Coronary artery (tissue), 2 donors: ENCODE measurements at regions not wholly inside any gene's neighbourhood (a gene's known extent, or its start where the extent isn't known, plus 50 kb on each side); places are given as distances from the start of the nearest gene placed in this dataset.
A peak's percentile ranks its signal among the peaks of the same experiment; 100 is the strongest.

Experiments used
- DNase-seq: peaks from one replicate; pipeline ENCODE4 v3.0.0-alpha.2; 2017; ENCODE audit warnings: low spot score
- H3K27ac ChIP-seq, 2 donors: fragments of 200-600 bp; sonication (generic); one replicate each; pipeline ENCODE4 v1.5.1; 2016 to 2019
- H3K4me3 ChIP-seq: fragments of 200-600 bp; sonication (generic); 2 replicates; pipeline ENCODE4 v1.5.1; 2016; ENCODE audit warnings: mild to moderate bottlenecking, moderate library complexity
- CTCF ChIP-seq: fragments of 200-600 bp; sonication (generic); IDR thresholded peaks from one replicate; pipeline ENCODE4 v1.5.1; 2019; ENCODE audit warnings: antibody characterized with exemption

GRCh38 chr7:121643320-121643719, 229.6 kb upstream of the PTPRZ1 start:
- no peak overlapping the region for H3K27ac ChIP-seq
- DNase-seq, result no peak
- no peak for TF ChIP-seq CTCF
- H3K4me3 ChIP-seq, result no peak overlapping the region

GRCh38 chr7:121639705-121640104, 233.3 kb upstream of the PTPRZ1 start:
- no peak for TF ChIP-seq CTCF
- Histone ChIP-seq H3K4me3 (no peak overlapping the region), H3K27ac (no peak overlapping the region)
- no peak for DNase-seq

GRCh38 chr7:121638286-121638685, 234.7 kb upstream of the PTPRZ1 start:
- no peak for TF ChIP-seq CTCF
- no peak for DNase-seq
- H3K27ac ChIP-seq, result no peak overlapping the region
- H3K4me3 ChIP-seq, result no peak overlapping the region

- Histone ChIP-seq H3K27ac (no peak overlapping the region), H3K4me3 (no peak overlapping the region)
- no peak for DNase-seq
- no peak for TF ChIP-seq CTCF
Measured at GRCh38 chr7:121634356-121634755, 238.2 kb upstream of the FAM3C start.

GRCh38 chr7:121633186-121633585, 237.1 kb upstream of the FAM3C start:
- Histone ChIP-seq H3K27ac (no peak overlapping the region), H3K4me3 (no peak overlapping the region)
- DNase-seq, result no peak
- no peak for TF ChIP-seq CTCF

GRCh38 chr7:121624958-121625357, 228.8 kb upstream of the FAM3C start:
- TF ChIP-seq CTCF, result no peak
- H3K4me3 ChIP-seq, result peak overlapping the region; percentile 29
- H3K27ac ChIP-seq, result peak overlapping the region; percentile 21 to 47
- DNase-seq, result no peak

- DNase-seq, result no peak
- peak overlapping the region in 1 of 2 donors; percentile 18 for H3K27ac ChIP-seq
- H3K4me3 ChIP-seq, result no peak overlapping the region
- no peak for TF ChIP-seq CTCF
Measured at GRCh38 chr7:121623130-121623872, 227.2 kb upstream of the FAM3C start.
